ENCODE measurements at regions not wholly inside any gene's neighbourhood (a gene's known extent, or its start where the extent isn't known, plus 50 kb on each side); places are given as distances from the start of the nearest gene placed in this dataset.

DNA sequence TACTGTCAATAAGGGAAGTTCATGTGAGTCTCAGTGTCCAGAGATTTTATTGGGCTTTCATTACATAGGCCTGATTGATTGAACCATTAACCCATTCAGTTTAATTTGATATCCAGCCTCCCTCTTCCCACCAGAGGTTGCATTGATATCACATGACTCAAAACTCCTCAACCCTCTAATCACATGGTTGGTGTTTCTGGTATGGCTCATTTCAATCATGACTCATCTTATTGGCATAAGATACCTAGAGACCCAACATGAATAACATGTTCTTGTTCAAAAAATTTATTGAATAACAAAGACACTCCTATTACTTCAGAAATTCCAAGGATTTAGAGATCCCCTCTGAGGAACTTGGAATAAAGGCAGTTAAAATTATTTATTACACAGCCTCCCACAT lies 982.2 kb downstream of the TLE1 start:
- TF ChIP-seq, protein P1, sequence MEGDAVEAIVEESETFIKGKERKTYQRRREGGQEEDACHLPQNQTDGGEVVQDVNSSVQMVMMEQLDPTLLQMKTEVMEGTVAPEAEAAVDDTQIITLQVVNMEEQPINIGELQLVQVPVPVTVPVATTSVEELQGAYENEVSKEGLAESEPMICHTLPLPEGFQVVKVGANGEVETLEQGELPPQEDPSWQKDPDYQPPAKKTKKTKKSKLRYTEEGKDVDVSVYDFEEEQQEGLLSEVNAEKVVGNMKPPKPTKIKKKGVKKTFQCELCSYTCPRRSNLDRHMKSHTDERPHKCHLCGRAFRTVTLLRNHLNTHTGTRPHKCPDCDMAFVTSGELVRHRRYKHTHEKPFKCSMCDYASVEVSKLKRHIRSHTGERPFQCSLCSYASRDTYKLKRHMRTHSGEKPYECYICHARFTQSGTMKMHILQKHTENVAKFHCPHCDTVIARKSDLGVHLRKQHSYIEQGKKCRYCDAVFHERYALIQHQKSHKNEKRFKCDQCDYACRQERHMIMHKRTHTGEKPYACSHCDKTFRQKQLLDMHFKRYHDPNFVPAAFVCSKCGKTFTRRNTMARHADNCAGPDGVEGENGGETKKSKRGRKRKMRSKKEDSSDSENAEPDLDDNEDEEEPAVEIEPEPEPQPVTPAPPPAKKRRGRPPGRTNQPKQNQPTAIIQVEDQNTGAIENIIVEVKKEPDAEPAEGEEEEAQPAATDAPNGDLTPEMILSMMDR (conservative IDR thresholded peaks at IDR 0.05): no peak
- TF ChIP-seq ZFX (IDR thresholded peaks at IDR 0.05): no peak

Data from C4-2B (cell line).